Lung (tissue), 11 donors: ENCODE measurements at regions not wholly inside any gene's neighbourhood (a gene's known extent, or its start where the extent isn't known, plus 50 kb on each side); places are given as distances from the start of the nearest gene placed in this dataset.
"Not testable (repeated sequence)": the region's sequence is repeated elsewhere in the genome, so short reads cannot be mapped to it uniquely, and the experiment has no call there.

Experiments used
- ATAC-seq: fragments of 200-7000 bp; cut with Tn5 transposase; one replicate; pipeline ENCODE4 v1.9.1; 2020; ENCODE audit warnings: moderate number of reproducible peaks; ENCODE audit not compliant: insufficient read depth, low FRiP score
- DNase-seq, 3 donors: peaks; one replicate each; pipeline ENCODE4 v3.0.0-alpha.2; 2013 to 2017
- H3K27ac ChIP-seq, 2 donors: one replicate each; pipeline ENCODE4 v1.5.1; 2013; ENCODE audit warnings: mild to moderate bottlenecking in 2 of 2, moderate library complexity in 2 of 2, control low read depth in 1 of 2, inconsistent platforms in 1 of 2, low read depth in 1 of 2, low read length in 1 of 2
- H3K27me3 ChIP-seq, 3 donors: one replicate each; pipeline ENCODE4 v1.5.1; 2013; ENCODE audit warnings: low read length in 2 of 3; ENCODE audit not compliant: control insufficient read depth in 3 of 3, insufficient read depth in 3 of 3
- H3K36me3 ChIP-seq, 4 donors: one replicate each; pipeline ENCODE4 v1.5.1; 2013; ENCODE audit warnings: low read length in 4 of 4, mild to moderate bottlenecking in 1 of 4, moderate library complexity in 1 of 4; ENCODE audit not compliant: control insufficient read depth in 4 of 4, insufficient read depth in 4 of 4
- H3K4me1 ChIP-seq, 5 donors: one replicate each; pipeline ENCODE4 v1.5.1; 2013; ENCODE audit warnings: low read length in 5 of 5, mild to moderate bottlenecking in 2 of 5, moderate library complexity in 1 of 5; ENCODE audit not compliant: control insufficient read depth in 5 of 5, insufficient read depth in 5 of 5
- H3K4me3 ChIP-seq: one replicate; pipeline ENCODE4 v1.5.1; 2013; ENCODE audit warnings: mild to moderate bottlenecking, control low read depth, moderate library complexity
- H3K9ac ChIP-seq, 2 donors: one replicate each; pipeline ENCODE4 v1.5.1; 2013; ENCODE audit warnings: low read length in 2 of 2, control low read depth in 1 of 2; ENCODE audit not compliant: insufficient read depth in 1 of 2
- H3K9me3 ChIP-seq, 4 donors: one replicate each; pipeline ENCODE4 v1.5.1; 2013; ENCODE audit warnings: low read length in 3 of 4, mild to moderate bottlenecking in 1 of 4, moderate library complexity in 1 of 4; ENCODE audit not compliant: control insufficient read depth in 4 of 4, insufficient read depth in 3 of 4
- CTCF ChIP-seq: IDR thresholded peaks from 2 replicates; pipeline ENCODE4 v1.5.1; 2012; ENCODE audit warnings: mild to moderate bottlenecking; ENCODE audit errors: control extremely low read depth, extremely low read depth
- WGBS, 2 donors: extraction: QIAGEN DNeasy Blood & Tissue Kit; methylation state at CpG; one replicate each; pipeline ENCODE4 v1.1.7; 2013; 5-methylcytosine and 5-hydroxymethylcytosine counted together
- donor health status: control.
- donor health status: control.
- donor health status: Bipolar disorder and iron deficiency.
- donor health status: healthy.
- donor health status: DM: yes; HTN: yes; CAD: no.

GRCh38 chr12:31807773-31808097 lies 78.9 kb upstream of the AMN1 start:
- Histone ChIP-seq H3K27ac (no peak overlapping the region), H3K9ac (no peak overlapping the region), H3K27me3 (no peaks in the 10 kb centered on the region), H3K9me3 (no peaks in the 10 kb centered on the region), H3K4me3 (no peak overlapping the region), H3K36me3 (no peaks in the 10 kb centered on the region), H3K4me1 (peaks cover 0 to 5% (median 0%) of the 10 kb centered on the region in 5 donors)
- no peak for TF ChIP-seq CTCF
- no peak for ATAC-seq
- DNase-seq, result no peak
- WGBS, 2 donors, result 89 to 90% methylated on average over 1 of the region's 1 CpG

- not testable (repeated sequence) for H3K4me3 ChIP-seq, H3K27me3 ChIP-seq, H3K4me1 ChIP-seq, DNase-seq, H3K36me3 ChIP-seq, H3K27ac ChIP-seq, ATAC-seq, H3K9me3 ChIP-seq, H3K9ac ChIP-seq
- 91 to 92% methylated on average over 12 of the region's 12 CpGs for WGBS, 2 donors
These were observed 78.4 kb upstream of the AMN1 start for GRCh38 chr12:31807081-31807772.

- H3K27ac ChIP-seq, H3K4me1 ChIP-seq, ATAC-seq, H3K27me3 ChIP-seq, H3K9ac ChIP-seq, H3K9me3 ChIP-seq, H3K36me3 ChIP-seq, DNase-seq, H3K4me3 ChIP-seq: not testable (repeated sequence)
- WGBS, 2 donors, result 91 to 93% methylated on average over 16 to 24 of the region's 24 CpGs
These were observed 76.9 kb upstream of the AMN1 start for GRCh38 chr12:31805681-31806080.

GRCh38 chr12:31804707-31805106 lies 75.9 kb upstream of the AMN1 start:
- not testable (repeated sequence) for H3K4me3 ChIP-seq, H3K27ac ChIP-seq, H3K9ac ChIP-seq

GRCh38 chr12:31804185-31804504 lies 75.3 kb upstream of the AMN1 start:
- no peak overlapping the region for H3K9ac ChIP-seq
- H3K36me3 ChIP-seq, result no peaks in the 10 kb centered on the region
- TF ChIP-seq CTCF, result no peak
- no peak overlapping the region for H3K27ac ChIP-seq
- no peak for DNase-seq
- no peaks in the 10 kb centered on the region for H3K9me3 ChIP-seq
- H3K4me1 ChIP-seq, result peaks cover 0 to 5% (median 0%) of the 10 kb centered on the region in 5 donors
- ATAC-seq, result no peak
- H3K4me3 ChIP-seq, result no peak overlapping the region
- no peaks in the 10 kb centered on the region for H3K27me3 ChIP-seq
- 82 to 94% methylated on average over 1 of the region's 1 CpG for WGBS, 2 donors

More at GRCh38 chr12:31804707-31805106, 75.9 kb upstream of the AMN1 start:
- not testable (repeated sequence) for H3K4me1 ChIP-seq, H3K27me3 ChIP-seq, H3K36me3 ChIP-seq, ATAC-seq, DNase-seq, H3K9me3 ChIP-seq
- 72 to 77% methylated on average over 11 of the region's 15 CpGs for WGBS, 2 donors
